NCI-H146 (cell line): ENCODE measurements at regions not wholly inside any gene's neighbourhood (a gene's known extent, or its start where the extent isn't known, plus 50 kb on each side); places are given as distances from the start of the nearest gene placed in this dataset.
"Not testable (repeated sequence)": the region's sequence is repeated elsewhere in the genome, so short reads cannot be mapped to it uniquely, and the experiment has no call there.

Experiments used
- DNase-seq: peaks from one replicate; lab custom pipeline; 2025; lab: John Stamatoyannopoulos, UW

DNA sequence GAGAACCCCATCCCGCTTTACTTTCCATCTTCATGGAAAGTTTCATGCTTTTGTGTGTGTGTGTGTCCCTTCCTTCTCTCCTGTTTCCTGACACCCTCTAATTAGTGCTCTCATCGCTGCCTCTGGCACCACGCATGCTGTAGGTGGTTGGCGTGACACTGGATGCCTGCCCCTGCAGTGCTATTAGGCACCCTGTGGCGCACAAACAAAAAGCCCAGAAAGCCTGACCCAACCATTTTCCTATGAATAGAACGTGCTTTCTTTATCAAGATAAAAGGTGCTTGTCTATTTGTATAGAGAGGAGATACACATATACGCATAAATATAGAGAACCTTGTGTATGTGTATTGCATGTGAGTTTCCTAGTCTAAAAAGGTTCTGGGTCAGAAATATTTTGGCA lies 120.8 kb upstream of the CDCA7L start:
- DNase-seq: peak; percentile 98

DNA sequence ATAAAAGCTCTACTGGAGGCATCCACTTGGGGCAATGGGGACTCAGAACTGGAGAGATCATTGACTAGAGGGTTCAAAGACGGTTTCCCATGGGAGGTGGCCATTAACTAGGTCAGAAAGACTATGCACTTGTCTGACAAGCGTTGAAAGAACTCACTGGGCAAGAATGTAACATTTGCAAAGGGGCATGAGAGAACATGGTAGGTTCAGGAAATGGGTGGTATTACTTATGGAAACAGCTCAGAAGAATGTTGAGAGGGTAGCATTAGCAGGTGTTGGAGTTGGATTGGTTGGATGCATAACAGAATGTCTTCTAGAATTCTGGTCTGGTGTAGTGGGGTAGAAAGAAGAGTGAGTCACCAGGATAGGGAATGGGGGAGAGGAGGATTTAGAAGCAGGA lies 119.1 kb upstream of the CDCA7L start:
- no peak for DNase-seq

DNA sequence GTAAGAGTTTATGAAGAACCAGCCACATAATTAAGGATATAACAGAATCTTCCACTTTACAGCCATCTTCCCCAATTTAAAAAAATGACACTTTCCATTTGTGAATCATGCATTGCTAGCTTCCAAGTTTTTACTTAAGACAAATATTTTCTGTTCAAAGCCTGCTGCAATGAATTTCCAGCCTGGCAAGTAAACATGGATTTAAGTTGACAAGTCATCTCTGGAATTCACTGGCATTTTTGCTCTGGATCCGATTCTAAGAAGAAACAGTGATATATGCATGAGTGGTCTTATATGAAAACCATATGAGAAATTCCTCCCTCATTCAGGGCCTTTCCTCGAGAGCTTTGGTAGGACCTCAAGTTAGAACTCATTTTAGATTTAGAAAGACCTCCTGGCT lies 116.1 kb upstream of the CDCA7L start:
- DNase-seq: no peak

GRCh38 chr7:22060863-22061262 lies 115.2 kb upstream of the CDCA7L start:
- DNase-seq: no peak

GRCh38 chr7:22060197-22060596 lies 114.5 kb upstream of the CDCA7L start:
- no peak for DNase-seq

GRCh38 chr7:22055226-22055625 lies 109.5 kb upstream of the CDCA7L start:
- DNase-seq: no peak

- no peak for DNase-seq
Observed at GRCh38 chr7:22052674-22053365, 107.1 kb upstream of the CDCA7L start.

GRCh38 chr7:22051886-22052673 lies 106.4 kb upstream of the CDCA7L start:
- peak; percentile 75 for DNase-seq

DNA sequence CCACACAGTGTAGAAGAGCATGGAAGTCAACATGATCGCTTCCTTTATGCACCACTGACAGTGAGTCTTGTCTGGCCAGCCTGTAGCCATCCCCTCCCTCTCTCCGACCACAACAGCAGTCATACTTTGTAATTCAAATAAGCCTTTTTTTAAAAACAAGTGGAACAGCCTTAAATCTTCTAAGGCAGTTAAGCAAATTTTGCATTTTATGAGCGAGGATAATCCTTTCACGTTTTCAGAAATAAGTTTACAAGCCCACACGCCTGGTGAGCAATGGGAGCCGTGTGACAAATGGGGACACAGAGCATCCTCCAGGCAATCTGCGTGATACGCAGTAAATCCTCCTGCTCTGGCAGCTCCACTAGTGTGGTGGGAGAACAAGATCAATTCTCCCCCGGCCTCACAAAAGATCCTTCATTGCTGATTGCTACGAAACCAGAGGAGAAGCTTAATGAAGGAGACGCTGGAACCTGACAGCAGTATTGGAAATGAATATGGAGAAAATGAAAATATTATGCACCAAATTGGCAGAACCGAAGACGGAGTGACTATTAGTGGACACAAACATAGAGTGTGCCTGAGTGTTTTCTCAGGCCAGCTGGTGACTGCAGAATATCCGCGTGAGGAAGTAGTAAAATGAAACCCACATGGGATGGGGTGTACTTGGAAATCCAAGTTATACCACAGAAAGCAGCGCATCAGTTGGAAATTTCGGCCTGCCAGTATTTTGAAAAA lies 104.2 kb upstream of the CDCA7L start:
- DNase-seq: no peak

DNA sequence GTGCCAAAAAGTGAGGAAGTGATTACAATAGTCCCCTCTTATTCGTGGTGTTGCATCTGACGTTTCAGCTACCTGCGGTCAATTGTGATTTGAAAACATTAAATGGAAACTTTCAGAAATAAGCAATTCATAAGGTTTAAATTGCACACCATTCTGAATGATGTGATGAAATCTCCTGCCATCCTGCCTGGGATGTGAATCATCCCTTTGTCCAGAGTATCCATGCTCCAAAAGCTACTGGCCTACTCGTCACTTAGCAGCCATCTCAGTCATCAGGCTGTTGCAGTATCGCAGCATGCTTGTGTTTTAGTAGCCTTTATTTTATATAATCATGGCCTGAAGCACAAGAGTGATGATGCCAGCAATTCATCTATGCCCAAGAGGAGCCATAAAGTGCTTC lies 97.7 kb upstream of the CDCA7L start:
- DNase-seq: no peak

DNA sequence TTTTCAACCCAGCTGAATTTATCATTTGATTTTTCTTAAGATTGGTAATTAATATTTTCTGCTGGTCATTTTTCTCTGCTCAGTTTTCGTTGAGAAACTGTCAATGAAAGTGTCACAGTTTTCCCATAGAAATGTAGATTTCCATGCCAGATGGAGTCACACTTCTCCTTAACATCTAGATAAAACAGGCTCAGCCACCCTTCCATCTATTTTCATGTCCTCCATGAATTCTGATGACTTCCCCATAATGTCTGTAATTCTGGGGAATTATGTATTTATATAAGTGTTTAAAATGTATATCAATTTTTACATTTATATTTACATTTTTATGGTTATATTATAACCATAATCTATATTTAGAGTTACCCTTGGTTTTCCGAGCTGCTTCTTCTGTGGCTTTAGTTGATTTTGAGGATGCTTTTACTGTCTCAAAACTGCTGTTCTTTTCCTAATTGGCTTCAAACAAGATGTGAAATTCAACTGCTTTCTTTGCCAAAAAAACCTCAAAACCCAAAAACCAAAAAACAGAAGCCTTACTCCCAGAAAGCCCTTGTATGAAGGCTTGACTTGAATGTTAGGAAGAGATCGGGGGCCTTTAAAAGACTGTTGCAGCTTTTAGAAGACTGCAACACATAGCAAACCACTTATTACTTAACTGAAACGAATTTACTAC lies 95.4 kb upstream of the CDCA7L start:
- no peak for DNase-seq

DNA sequence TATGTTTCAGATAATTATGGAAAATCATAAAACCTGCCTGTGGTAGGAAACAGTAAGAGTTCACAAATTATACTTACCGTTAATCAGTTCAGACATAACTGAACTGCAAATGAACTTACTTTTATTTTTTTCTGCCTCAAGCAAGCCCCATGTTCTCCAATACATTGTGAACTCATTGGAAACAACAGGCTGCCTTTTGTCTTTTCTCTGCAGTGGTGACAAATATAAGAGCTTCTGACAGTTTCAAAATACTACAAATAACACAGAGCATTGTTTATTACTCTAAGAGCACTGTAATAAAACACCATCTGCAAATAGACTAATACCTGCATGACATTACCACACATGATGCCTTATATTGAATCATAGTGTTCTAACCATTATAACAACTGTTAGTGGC lies 94.0 kb upstream of the CDCA7L start:
- DNase-seq: no peak

GRCh38 chr7:22032356-22032755 lies 86.7 kb upstream of the CDCA7L start:
- not testable (repeated sequence) for DNase-seq

DNA sequence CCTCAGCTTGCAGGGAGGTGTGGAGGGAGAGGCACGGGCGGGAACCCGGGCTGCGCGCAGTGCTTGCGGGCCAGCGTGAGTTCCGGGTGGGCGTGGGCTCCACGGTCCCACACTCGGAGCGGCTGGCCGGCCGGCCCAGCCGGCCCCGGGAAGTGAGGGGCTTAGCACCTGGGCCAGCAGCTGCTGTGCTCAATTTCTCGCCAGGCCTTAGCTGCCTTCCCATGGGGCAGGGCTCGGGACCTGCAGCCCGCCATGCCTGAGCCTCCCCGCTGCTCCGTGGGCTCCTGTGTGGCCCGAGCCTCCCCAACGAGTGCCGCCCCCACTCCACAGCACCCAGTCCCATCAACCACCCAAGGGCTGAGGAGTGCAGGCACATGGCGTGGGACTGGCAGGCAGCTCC lies 83.0 kb upstream of the CDCA7L start:
- not testable (repeated sequence) for DNase-seq

DNA sequence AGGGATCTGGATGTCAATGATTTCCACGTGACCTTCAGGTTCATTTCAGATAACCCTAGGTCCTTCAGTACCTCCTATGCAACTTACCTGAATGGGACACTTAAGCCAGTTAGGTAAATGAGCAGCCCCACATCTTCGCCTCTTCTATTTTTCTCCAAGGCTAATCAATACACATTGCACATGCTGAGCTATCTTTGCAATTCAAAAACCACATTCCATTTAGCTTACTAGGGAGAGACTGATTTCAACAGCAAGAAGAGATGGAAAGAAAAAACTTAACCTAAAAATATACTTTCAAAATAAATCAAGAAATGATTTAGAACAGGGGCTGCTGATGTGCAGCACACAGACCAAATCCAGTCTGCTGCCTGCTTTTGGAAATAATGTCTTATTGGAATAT lies 81.8 kb upstream of the CDCA7L start:
- DNase-seq: no peak

DNA sequence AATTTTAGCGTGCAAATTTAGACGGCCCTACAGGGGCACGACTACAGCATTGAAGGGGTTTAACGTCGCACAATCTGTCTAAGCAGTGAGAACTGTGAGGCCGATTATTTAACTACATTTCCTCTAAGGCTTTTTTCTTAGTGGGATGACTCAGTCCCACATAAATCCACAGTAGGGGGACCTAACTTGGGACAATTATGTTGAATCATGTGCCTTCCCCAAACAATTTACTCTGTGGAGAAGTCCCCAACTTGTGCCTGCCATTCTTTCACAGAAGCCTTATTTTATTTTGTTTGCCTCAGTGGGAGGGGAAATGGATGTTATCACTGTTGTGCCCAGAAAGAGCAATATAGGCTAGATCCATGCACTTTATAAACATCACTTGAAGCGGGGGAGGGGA lies 80.3 kb upstream of the CDCA7L start:
- no peak for DNase-seq

GRCh38 chr7:22025075-22025474 lies 79.4 kb upstream of the CDCA7L start:
- DNase-seq: no peak

GRCh38 chr7:22019931-22020330 lies 74.2 kb upstream of the CDCA7L start:
- no peak for DNase-seq

DNA sequence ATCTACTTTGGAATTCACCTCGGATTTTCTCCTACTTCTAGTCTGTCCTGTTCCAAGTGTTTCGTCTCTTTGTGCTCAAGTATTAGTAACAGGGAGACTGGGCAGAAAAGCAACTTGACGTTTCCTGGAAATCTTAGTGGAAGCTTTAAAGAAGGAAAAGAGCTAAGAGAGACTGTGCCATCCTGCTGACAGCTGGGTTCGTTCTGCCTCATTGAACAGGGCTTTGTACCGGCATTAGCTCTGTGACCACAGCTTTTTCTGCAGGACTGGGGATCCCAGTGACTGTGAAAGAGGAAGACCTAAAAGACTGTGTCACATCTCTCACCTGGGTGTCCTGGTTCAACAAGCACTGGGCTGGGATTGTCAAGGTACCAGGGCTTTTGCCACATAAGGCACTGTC lies 70.8 kb upstream of the CDCA7L start:
- DNase-seq: peak; percentile 22

GRCh38 chr7:22013711-22014110 lies 68.0 kb upstream of the CDCA7L start:
- no peak for DNase-seq

GRCh38 chr7:22008683-22009082 lies 63.0 kb upstream of the CDCA7L start:
- no peak for DNase-seq

DNA sequence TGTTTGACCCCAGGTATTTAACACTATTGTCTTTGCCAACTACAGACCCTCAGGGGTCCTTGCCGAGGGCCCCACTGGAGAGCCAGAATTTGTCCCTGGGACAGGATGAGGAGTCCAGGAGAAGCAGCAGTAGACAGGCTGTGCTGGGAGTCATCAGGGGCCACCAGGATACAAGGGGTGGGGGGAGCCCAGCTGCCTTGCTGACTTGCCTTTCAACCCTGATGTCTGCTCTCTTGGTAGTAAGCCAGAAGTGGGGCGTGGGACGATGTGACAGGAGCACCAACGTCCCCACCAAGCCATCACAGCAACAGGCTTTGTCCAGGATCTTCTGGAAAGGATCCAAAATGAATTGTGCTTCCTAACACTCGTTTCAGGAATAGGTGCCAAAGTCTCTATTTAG lies 62.4 kb upstream of the CDCA7L start:
- DNase-seq: peak; percentile 20
